ENCODE measurements at regions not wholly inside any gene's neighbourhood (a gene's known extent, or its start where the extent isn't known, plus 50 kb on each side); places are given as distances from the start of the nearest gene placed in this dataset.

GRCh38 chr9:90444609-90445204, 197.9 kb downstream of the DIRAS2 start:
- no peak for DNase-seq

GRCh38 chr9:90445391-90445790, 197.2 kb downstream of the DIRAS2 start:
- DNase-seq, result no peak

GRCh38 chr9:90446200-90446948, 196.2 kb downstream of the DIRAS2 start:
- no peak for DNase-seq

GRCh38 chr9:90447773-90448172, 194.9 kb downstream of the DIRAS2 start:
- DNase-seq, result no peak

- DNase-seq, result no peak
These were observed 193.3 kb downstream of the DIRAS2 start for GRCh38 chr9:90449213-90449925.

- no peak for DNase-seq
These were observed 190.8 kb downstream of the DIRAS2 start for GRCh38 chr9:90451804-90452203.

- no peak for DNase-seq
These were observed 187.3 kb downstream of the DIRAS2 start for GRCh38 chr9:90455316-90455715.

- no peak for DNase-seq
These were observed 185.0 kb downstream of the DIRAS2 start for GRCh38 chr9:90457386-90458190.

GRCh38 chr9:90458485-90458884, 184.1 kb downstream of the DIRAS2 start:
- DNase-seq, result peak in 2 of 3 donors; percentile 10 to 11

- DNase-seq, result no peak
These were observed 183.3 kb downstream of the DIRAS2 start for GRCh38 chr9:90459321-90459720.

- no peak for DNase-seq
These were observed 182.4 kb downstream of the DIRAS2 start for GRCh38 chr9:90460220-90460619.

GRCh38 chr9:90464978-90465377, 177.6 kb downstream of the DIRAS2 start:
- DNase-seq, result no peak

GRCh38 chr9:90466441-90466840, 176.2 kb downstream of the DIRAS2 start:
- DNase-seq, result no peak

GRCh38 chr9:90469435-90469834, 173.2 kb downstream of the DIRAS2 start:
- no peak for DNase-seq

- DNase-seq, result no peak
These were observed 172.7 kb downstream of the DIRAS2 start for GRCh38 chr9:90469865-90470387.

GRCh38 chr9:90476058-90476457, 166.6 kb downstream of the DIRAS2 start:
- DNase-seq, result no peak

GRCh38 chr9:90477535-90477934, 165.1 kb downstream of the DIRAS2 start:
- no peak for DNase-seq

- no peak for DNase-seq
These were observed 163.8 kb downstream of the DIRAS2 start for GRCh38 chr9:90478821-90479220.

- no peak for DNase-seq
These were observed 157.6 kb downstream of the DIRAS2 start for GRCh38 chr9:90485028-90485427.

GRCh38 chr9:90489066-90489465, 153.6 kb downstream of the DIRAS2 start:
- no peak for DNase-seq

GRCh38 chr9:90499761-90500160, 142.9 kb downstream of the DIRAS2 start:
- DNase-seq, result no peak

GRCh38 chr9:90502134-90502533, 140.5 kb downstream of the DIRAS2 start:
- DNase-seq, result no peak

GRCh38 chr9:90504486-90504885, 138.1 kb downstream of the DIRAS2 start:
- DNase-seq, result no peak
